ENCODE measurements at regions not wholly inside any gene's neighbourhood (a gene's known extent, or its start where the extent isn't known, plus 50 kb on each side); places are given as distances from the start of the nearest gene placed in this dataset.

GRCh38 chr2:104289651-104290565 is 564.0 kb upstream of the POU3F3 start:
- no peak for DNase-seq (ENCODE audit: extremely low read depth in 1 of 2, low read depth in 1 of 2)

- no peak for DNase-seq (ENCODE audit: extremely low read depth in 1 of 2, low read depth in 1 of 2)
Observed at GRCh38 chr2:104290566-104290891, 563.4 kb upstream of the POU3F3 start.

GRCh38 chr2:104312684-104313083 is 541.2 kb upstream of the POU3F3 start:
- DNase-seq (ENCODE audit: extremely low read depth in 1 of 2, low read depth in 1 of 2) = no peak

- DNase-seq (ENCODE audit: extremely low read depth in 1 of 2, low read depth in 1 of 2) = no peak
Observed at GRCh38 chr2:104318001-104318665, 535.8 kb upstream of the POU3F3 start.

GRCh38 chr2:104321116-104321795 is 532.7 kb upstream of the POU3F3 start:
- no peak for DNase-seq (ENCODE audit: extremely low read depth in 1 of 2, low read depth in 1 of 2)

GRCh38 chr2:104321796-104322349 is 532.0 kb upstream of the POU3F3 start:
- DNase-seq (ENCODE audit: extremely low read depth in 1 of 2, low read depth in 1 of 2) = no peak

- no peak for DNase-seq (ENCODE audit: extremely low read depth in 1 of 2, low read depth in 1 of 2)
Observed at GRCh38 chr2:104332731-104333130, 521.2 kb upstream of the POU3F3 start.

- no peak for DNase-seq (ENCODE audit: extremely low read depth in 1 of 2, low read depth in 1 of 2)
Observed at GRCh38 chr2:104337869-104338268, 516.0 kb upstream of the POU3F3 start.

- no peak for DNase-seq (ENCODE audit: extremely low read depth in 1 of 2, low read depth in 1 of 2)
Observed at GRCh38 chr2:104340162-104340561, 513.8 kb upstream of the POU3F3 start.

GRCh38 chr2:104340879-104341828 is 512.8 kb upstream of the POU3F3 start:
- DNase-seq (ENCODE audit: extremely low read depth in 1 of 2, low read depth in 1 of 2) = no peak

GRCh38 chr2:104344306-104344705 is 509.6 kb upstream of the POU3F3 start:
- no peak for DNase-seq (ENCODE audit: extremely low read depth in 1 of 2, low read depth in 1 of 2)

- no peak for DNase-seq (ENCODE audit: extremely low read depth in 1 of 2, low read depth in 1 of 2)
Observed at GRCh38 chr2:104344985-104345384, 508.9 kb upstream of the POU3F3 start.

GRCh38 chr2:104358122-104358521 is 495.8 kb upstream of the POU3F3 start:
- no peak for DNase-seq (ENCODE audit: extremely low read depth in 1 of 2, low read depth in 1 of 2)

- DNase-seq (ENCODE audit: extremely low read depth in 1 of 2, low read depth in 1 of 2) = no peak
Observed at GRCh38 chr2:104361414-104361813, 492.5 kb upstream of the POU3F3 start.

GRCh38 chr2:104368089-104368488 is 485.8 kb upstream of the POU3F3 start:
- no peak for DNase-seq (ENCODE audit: extremely low read depth in 1 of 2, low read depth in 1 of 2)

GRCh38 chr2:104371087-104371781 is 482.7 kb upstream of the POU3F3 start:
- no peak for DNase-seq (ENCODE audit: extremely low read depth in 1 of 2, low read depth in 1 of 2)

GRCh38 chr2:104375206-104375605 is 478.7 kb upstream of the POU3F3 start:
- no peak for DNase-seq (ENCODE audit: extremely low read depth in 1 of 2, low read depth in 1 of 2)

- no peak for DNase-seq (ENCODE audit: extremely low read depth in 1 of 2, low read depth in 1 of 2)
Observed at GRCh38 chr2:104378853-104379374, 475.0 kb upstream of the POU3F3 start.

GRCh38 chr2:104384961-104385360 is 469.0 kb upstream of the POU3F3 start:
- DNase-seq (ENCODE audit: extremely low read depth in 1 of 2, low read depth in 1 of 2) = no peak

Measured in stimulated activated CD8-positive, alpha-beta memory T cell treated with anti-CD3 and anti-CD28 coated beads, Interleukin-7, amount 100 ng/mL, for 48 hours (primary cell).